Panc1 (cell line): ENCODE measurements at regions not wholly inside any gene's neighbourhood (a gene's known extent, or its start where the extent isn't known, plus 50 kb on each side); places are given as distances from the start of the nearest gene placed in this dataset.

ENCODE experiments used
- ATAC-seq: fragments of 200-7000 bp; cut with Tn5 transposase; 2 replicates; pipeline ENCODE4 v1.9.1; 2020; ENCODE audit warnings: mild to moderate bottlenecking, moderate library complexity
- BruUV-seq: library from RNA; stranded (reverse); fragments of 400-500 nt; replicated peaks from 2 replicates; lab custom pipeline; 2021; lab: Mats Ljungman, UMichigan
- CTCF ChIA-PET: fragments of 300-600 bp; sonication (Branson Sonifier 250); formaldehyde crosslinking; loops from one replicate; lab custom pipeline; 2022; ENCODE audit warnings: antibody characterized with exemption; lab: Charles Lee
- POLR2A ChIA-PET: fragments of 300-600 bp; sonication (Branson Sonifier 250); formaldehyde crosslinking; loops from one replicate; lab custom pipeline; 2022; ENCODE audit warnings: antibody characterized with exemption; lab: Charles Lee
- DNase-seq: peaks from one replicate; pipeline ENCODE4 v3.0.0-alpha.2; 2010; ENCODE audit warnings: low read depth, low spot score
- H3K27ac ChIP-seq: 2 replicates; pipeline ENCODE4 v1.5.1; 2011; ENCODE audit warnings: mild to moderate bottlenecking, low read length, inconsistent platforms
- H3K27me3 ChIP-seq: fragments of 200-500 bp; sonication (Bioruptor generic); 2 replicates; pipeline ENCODE4 v1.6.0; 2014; ENCODE audit warnings: low read length, inconsistent platforms; ENCODE audit not compliant: control insufficient read depth, insufficient read depth
- H3K36me3 ChIP-seq: fragments of 200-500 bp; sonication (Bioruptor generic); 2 replicates; pipeline ENCODE4 v1.5.1; 2014; ENCODE audit warnings: inconsistent platforms, mild to moderate bottlenecking, low read length, moderate library complexity; ENCODE audit not compliant: control insufficient read depth, insufficient read depth
- H3K4me1 ChIP-seq: 2 replicates; pipeline ENCODE4 v1.5.1; 2011; ENCODE audit warnings: inconsistent platforms, mild to moderate bottlenecking, low read length, moderate library complexity; ENCODE audit not compliant: control insufficient read depth, insufficient read depth
- H3K4me3 ChIP-seq, 2 experiments: 2 replicates each; pipeline ENCODE4 v1.5.1; 2011 to 2012; ENCODE audit warnings: low read depth in 2 of 2, low read length in 2 of 2, mild to moderate bottlenecking in 2 of 2, inconsistent platforms in 1 of 2, moderate library complexity in 1 of 2
- H3K9me3 ChIP-seq: fragments of 200-500 bp; sonication (Bioruptor generic); 2 replicates; pipeline ENCODE4 v1.5.1; 2014; ENCODE audit warnings: low read depth, mild to moderate bottlenecking, inconsistent platforms, low read length, moderate library complexity; ENCODE audit not compliant: control insufficient read depth, insufficient read depth
- POLR2AphosphoS5 ChIP-seq: IDR thresholded peaks from 2 replicates; pipeline ENCODE4 v1.6.1; 2012; ENCODE audit warnings: mild to moderate bottlenecking, low read depth, low read length, moderate library complexity
- SIN3A ChIP-seq: IDR thresholded peaks from 2 replicates; pipeline ENCODE4 v1.6.1; 2012; ENCODE audit warnings: low read depth, mild to moderate bottlenecking, low read length, moderate library complexity, borderline replicate concordance; ENCODE audit not compliant: insufficient read depth
- TCF7L2 ChIP-seq: IDR thresholded peaks from 2 replicates; pipeline ENCODE4 v1.6.1; 2011; ENCODE audit warnings: mild to moderate bottlenecking, low read depth, low read length, inconsistent platforms
- in situ Hi-C: cut with HindIII; loops from 2 replicates; pipeline ENCODE4 v1.10.0; 2016; ENCODE audit warnings: low sequenced_read_pairs, low pct_unique_long_range_greater_than_20kb
- intact Hi-C: fragments of 100-400 bp; cut with micrococcal nuclease; formaldehyde crosslinking; loops from one replicate; pipeline ENCODE4 v1.10.0; 2022; ENCODE audit not compliant: unreplicated experiment
- TF ChIP-seq, protein P1 (sequence below): fragments of 450-650 bp; IDR thresholded peaks from 2 replicates; pipeline ENCODE4 v1.5.1; 2017; ENCODE audit warnings: mild to moderate bottlenecking
- TF ChIP-seq, protein P2 (sequence below), 2 experiments: IDR thresholded peaks; 2 replicates each; pipeline ENCODE4 v1.6.1; 2011 to 2012; ENCODE audit warnings: low read depth in 2 of 2, control low read depth in 1 of 2, low read length in 1 of 2, mild to moderate bottlenecking in 1 of 2, moderate library complexity in 1 of 2; ENCODE audit not compliant: insufficient read depth in 1 of 2

DNA sequence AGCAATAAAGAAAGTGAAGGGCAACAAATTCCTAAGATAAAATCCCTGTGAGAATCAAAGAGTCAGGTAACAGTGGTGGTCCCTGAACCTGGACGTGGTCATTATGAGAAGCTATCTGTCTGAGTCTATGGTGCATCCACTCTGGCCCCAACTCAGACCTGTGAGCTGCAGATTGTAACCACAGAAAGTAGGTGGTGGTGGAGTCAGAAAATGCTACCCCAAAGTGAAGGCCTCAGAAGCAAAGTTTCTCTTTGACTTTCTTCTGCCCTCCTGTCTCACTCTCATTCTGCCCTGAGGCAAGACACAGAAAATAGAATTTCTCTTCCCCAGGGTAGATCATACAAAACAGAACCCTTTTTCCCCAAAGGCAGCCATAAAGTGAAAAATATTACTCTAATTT lies 84.1 kb upstream of the NEIL3 start:
- DNase-seq (no peak), ATAC-seq (no peak)
- Histone ChIP-seq H3K4me3 (no peak overlapping the region), H3K27ac (no peak overlapping the region), H3K27me3 (no peaks in the 10 kb centered on the region), H3K9me3 (no peaks in the 10 kb centered on the region), H3K4me1 (no peaks in the 10 kb centered on the region), H3K36me3 (no peaks in the 10 kb centered on the region)
- no TSS peak for BruUV-seq
- CTCF ChIA-PET: no interaction called here
- in situ Hi-C loops: no loop called here
- intact Hi-C loops: no loop called here
- POLR2A ChIA-PET: no interaction called here
- TF ChIP-seq, protein P1, sequence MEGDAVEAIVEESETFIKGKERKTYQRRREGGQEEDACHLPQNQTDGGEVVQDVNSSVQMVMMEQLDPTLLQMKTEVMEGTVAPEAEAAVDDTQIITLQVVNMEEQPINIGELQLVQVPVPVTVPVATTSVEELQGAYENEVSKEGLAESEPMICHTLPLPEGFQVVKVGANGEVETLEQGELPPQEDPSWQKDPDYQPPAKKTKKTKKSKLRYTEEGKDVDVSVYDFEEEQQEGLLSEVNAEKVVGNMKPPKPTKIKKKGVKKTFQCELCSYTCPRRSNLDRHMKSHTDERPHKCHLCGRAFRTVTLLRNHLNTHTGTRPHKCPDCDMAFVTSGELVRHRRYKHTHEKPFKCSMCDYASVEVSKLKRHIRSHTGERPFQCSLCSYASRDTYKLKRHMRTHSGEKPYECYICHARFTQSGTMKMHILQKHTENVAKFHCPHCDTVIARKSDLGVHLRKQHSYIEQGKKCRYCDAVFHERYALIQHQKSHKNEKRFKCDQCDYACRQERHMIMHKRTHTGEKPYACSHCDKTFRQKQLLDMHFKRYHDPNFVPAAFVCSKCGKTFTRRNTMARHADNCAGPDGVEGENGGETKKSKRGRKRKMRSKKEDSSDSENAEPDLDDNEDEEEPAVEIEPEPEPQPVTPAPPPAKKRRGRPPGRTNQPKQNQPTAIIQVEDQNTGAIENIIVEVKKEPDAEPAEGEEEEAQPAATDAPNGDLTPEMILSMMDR: no peak
- TF ChIP-seq TCF7L2 (no peak), SIN3A (no peak), POLR2AphosphoS5 (no peak)
- TF ChIP-seq, protein P2, sequence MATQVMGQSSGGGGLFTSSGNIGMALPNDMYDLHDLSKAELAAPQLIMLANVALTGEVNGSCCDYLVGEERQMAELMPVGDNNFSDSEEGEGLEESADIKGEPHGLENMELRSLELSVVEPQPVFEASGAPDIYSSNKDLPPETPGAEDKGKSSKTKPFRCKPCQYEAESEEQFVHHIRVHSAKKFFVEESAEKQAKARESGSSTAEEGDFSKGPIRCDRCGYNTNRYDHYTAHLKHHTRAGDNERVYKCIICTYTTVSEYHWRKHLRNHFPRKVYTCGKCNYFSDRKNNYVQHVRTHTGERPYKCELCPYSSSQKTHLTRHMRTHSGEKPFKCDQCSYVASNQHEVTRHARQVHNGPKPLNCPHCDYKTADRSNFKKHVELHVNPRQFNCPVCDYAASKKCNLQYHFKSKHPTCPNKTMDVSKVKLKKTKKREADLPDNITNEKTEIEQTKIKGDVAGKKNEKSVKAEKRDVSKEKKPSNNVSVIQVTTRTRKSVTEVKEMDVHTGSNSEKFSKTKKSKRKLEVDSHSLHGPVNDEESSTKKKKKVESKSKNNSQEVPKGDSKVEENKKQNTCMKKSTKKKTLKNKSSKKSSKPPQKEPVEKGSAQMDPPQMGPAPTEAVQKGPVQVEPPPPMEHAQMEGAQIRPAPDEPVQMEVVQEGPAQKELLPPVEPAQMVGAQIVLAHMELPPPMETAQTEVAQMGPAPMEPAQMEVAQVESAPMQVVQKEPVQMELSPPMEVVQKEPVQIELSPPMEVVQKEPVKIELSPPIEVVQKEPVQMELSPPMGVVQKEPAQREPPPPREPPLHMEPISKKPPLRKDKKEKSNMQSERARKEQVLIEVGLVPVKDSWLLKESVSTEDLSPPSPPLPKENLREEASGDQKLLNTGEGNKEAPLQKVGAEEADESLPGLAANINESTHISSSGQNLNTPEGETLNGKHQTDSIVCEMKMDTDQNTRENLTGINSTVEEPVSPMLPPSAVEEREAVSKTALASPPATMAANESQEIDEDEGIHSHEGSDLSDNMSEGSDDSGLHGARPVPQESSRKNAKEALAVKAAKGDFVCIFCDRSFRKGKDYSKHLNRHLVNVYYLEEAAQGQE (IDR thresholded peaks at IDR 0.05; ENCODE audit: insufficient read depth in 1 of 2, low read depth in 2 of 2, low read length in 1 of 2): no peak

DNA sequence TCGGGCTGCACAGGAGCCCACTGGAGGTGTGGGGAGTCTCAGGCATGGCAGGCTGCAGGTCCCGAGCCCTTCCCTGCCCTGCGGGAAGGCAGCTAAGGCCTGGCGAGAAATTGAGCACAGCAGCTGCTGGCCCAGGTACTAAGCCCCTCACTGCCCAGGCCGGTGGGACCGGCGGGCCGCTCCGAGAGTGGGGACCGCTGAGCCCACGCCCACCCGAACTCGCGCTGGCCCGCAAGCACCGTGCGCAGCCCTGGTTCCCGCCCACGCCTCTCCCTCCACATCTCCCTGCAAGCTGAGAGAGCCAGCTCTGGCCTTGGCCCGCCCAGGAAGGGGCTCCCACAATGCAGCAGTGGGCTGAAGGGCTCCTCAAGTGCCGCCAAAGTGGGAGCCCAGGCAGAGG lies 82.0 kb upstream of the NEIL3 start:
- ChIA-PET POLR2A (no interaction called here), CTCF (no interaction called here)
- Histone ChIP-seq H3K9me3 (no peaks in the 10 kb centered on the region), H3K4me1 (no peaks in the 10 kb centered on the region), H3K27me3 (no peaks in the 10 kb centered on the region), H3K36me3 (no peaks in the 10 kb centered on the region), H3K27ac (no peak overlapping the region), H3K4me3 (no peak overlapping the region)
- in situ Hi-C loops: no loop called here
- DNase-seq (no peak), ATAC-seq (no peak)
- BruUV-seq: no TSS peak
- intact Hi-C loops: no loop called here
- TF ChIP-seq POLR2AphosphoS5 (no peak), SIN3A (no peak)
- TF ChIP-seq, protein P2 (IDR thresholded peaks at IDR 0.05; ENCODE audit: insufficient read depth in 1 of 2, low read depth in 2 of 2, low read length in 1 of 2): no peak
- TF ChIP-seq, protein P1: no peak
